PC-9 (cell line): ENCODE measurements at regions not wholly inside any gene's neighbourhood (a gene's known extent, or its start where the extent isn't known, plus 50 kb on each side); places are given as distances from the start of the nearest gene placed in this dataset.

Source experiments
- BruUV-seq: library from RNA; stranded (reverse); fragments of 400-500 nt; replicated peaks from 2 replicates; lab custom pipeline; 2021; lab: Mats Ljungman, UMichigan
- CTCF ChIA-PET: fragments of 300-600 bp; sonication (Branson Sonifier 250); formaldehyde crosslinking; loops from one replicate; lab custom pipeline; 2022; ENCODE audit warnings: antibody characterized with exemption; lab: Charles Lee
- POLR2A ChIA-PET: fragments of 300-600 bp; sonication (Branson Sonifier 250); formaldehyde crosslinking; loops from one replicate; lab custom pipeline; 2022; ENCODE audit warnings: antibody characterized with exemption; ENCODE audit not compliant: unreplicated experiment; lab: Charles Lee
- DNase-seq, 2 experiments: peaks; one replicate each; pipeline versions ENCODE4 v3.0.0 to v3.0.0-alpha.2; 2015 to 2022; ENCODE audit warnings: mixed read lengths in 1 of 2
- H2AFZ ChIP-seq: fragments of 200-600 bp; sonication (generic); 2 replicates; pipeline ENCODE4 v1.8.1; 2017; ENCODE audit warnings: antibody characterized with exemption
- H3F3A ChIP-seq: fragments of 200-600 bp; sonication (generic); 2 replicates; pipeline ENCODE4 v1.8.1; 2017; ENCODE audit warnings: antibody characterized with exemption, mild to moderate bottlenecking, low read depth; ENCODE audit not compliant: insufficient read depth
- H3K27ac ChIP-seq: fragments of 200-600 bp; sonication (generic); 2 replicates; pipeline ENCODE4 v1.6.1; 2016; ENCODE audit warnings: mixed run types
- H3K27me3 ChIP-seq: fragments of 200-600 bp; sonication (generic); 2 replicates; pipeline ENCODE4 v1.6.1; 2016; ENCODE audit warnings: low read depth, mixed run types; ENCODE audit not compliant: insufficient read depth
- H3K36me3 ChIP-seq: fragments of 200-600 bp; sonication (generic); 2 replicates; pipeline ENCODE4 v1.6.1; 2016; ENCODE audit warnings: low read depth, mixed run types
- H3K4me1 ChIP-seq: fragments of 200-600 bp; sonication (generic); replicated peaks from 2 replicates; pipeline ENCODE4 v1.6.1; 2016; ENCODE audit warnings: mixed run types; ENCODE audit not compliant: insufficient read depth
- H3K4me2 ChIP-seq: fragments of 200-600 bp; sonication (generic); 2 replicates; pipeline ENCODE4 v1.6.1; 2017; ENCODE audit warnings: mixed run types
- H3K4me3 ChIP-seq: fragments of 200-600 bp; sonication (generic); 2 replicates; pipeline ENCODE4 v1.6.1; 2016; ENCODE audit warnings: mixed run types
- H3K79me2 ChIP-seq: fragments of 200-600 bp; sonication (generic); 2 replicates; pipeline ENCODE4 v1.6.1; 2017; ENCODE audit warnings: low read depth, mixed run types
- H3K9me2 ChIP-seq: fragments of 200-600 bp; sonication (generic); 2 replicates; pipeline ENCODE4 v1.8.1; 2017; ENCODE audit warnings: mild to moderate bottlenecking; ENCODE audit not compliant: insufficient read depth
- H3K9me3 ChIP-seq: fragments of 200-600 bp; sonication (generic); 2 replicates; pipeline ENCODE4 v1.8.1; 2016; ENCODE audit warnings: low read depth; ENCODE audit not compliant: insufficient read depth
- H4K20me1 ChIP-seq: fragments of 200-600 bp; sonication (generic); 2 replicates; pipeline ENCODE4 v1.8.1; 2017; ENCODE audit not compliant: insufficient read depth
- EZH2 ChIP-seq: fragments of 200-600 bp; sonication (generic); IDR thresholded peaks from 2 replicates; pipeline ENCODE4 v1.8.0; 2017; ENCODE audit warnings: antibody characterized with exemption, low read depth
- intact Hi-C: fragments of 100-400 bp; cut with micrococcal nuclease; formaldehyde crosslinking; loops from one replicate; pipeline ENCODE4 v1.10.0; 2022; ENCODE audit not compliant: unreplicated experiment
- TF ChIP-seq, protein P1 (sequence below): fragments of 200-600 bp; sonication (generic); conservative IDR thresholded peaks from 2 replicates; pipeline ENCODE4 v1.6.1; 2017; ENCODE audit warnings: mixed run types, antibody characterized with exemption, mild to moderate bottlenecking, moderate library complexity

DNA sequence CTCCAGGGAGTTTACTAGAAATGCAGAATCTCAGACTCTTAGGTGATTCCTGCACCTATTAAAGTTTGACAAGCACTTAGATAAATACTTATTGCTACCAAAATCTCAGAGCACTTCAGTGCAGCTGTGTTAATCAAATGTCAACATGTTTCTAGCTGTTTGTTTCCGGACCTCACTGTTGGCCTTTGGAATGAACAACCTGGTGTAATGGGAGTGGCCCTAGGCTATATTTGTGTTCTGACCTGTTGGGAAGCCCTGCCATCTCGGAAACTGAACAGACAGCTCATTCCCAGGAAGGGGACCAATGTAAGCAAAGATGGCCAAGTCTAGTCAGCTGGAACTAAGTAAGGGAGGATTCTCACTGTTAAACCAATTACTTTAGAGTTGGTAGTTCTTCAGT lies 145.0 kb upstream of the SLC28A3 start:
- Histone ChIP-seq H3K27ac (no peak overlapping the region), H3K79me2 (no peaks in the 10 kb centered on the region), H3K4me3 (no peak overlapping the region), H3K4me2 (no peak overlapping the region), H3K9me3 (no peaks in the 10 kb centered on the region), H4K20me1 (no peaks in the 10 kb centered on the region), H3F3A (no peaks in the 10 kb centered on the region), H2AFZ (no peak overlapping the region), H3K9me2 (no peaks in the 10 kb centered on the region), H3K4me1 (no peaks in the 10 kb centered on the region), H3K36me3 (no peaks in the 10 kb centered on the region), H3K27me3 (peaks cover 15% of the 10 kb centered on the region; the same call in 1 of the 2 replicates)
- CTCF ChIA-PET = no interaction called here
- POLR2A ChIA-PET = no interaction called here
- no peak for DNase-seq
- intact Hi-C loops = no loop called here
- TF ChIP-seq, protein P1, sequence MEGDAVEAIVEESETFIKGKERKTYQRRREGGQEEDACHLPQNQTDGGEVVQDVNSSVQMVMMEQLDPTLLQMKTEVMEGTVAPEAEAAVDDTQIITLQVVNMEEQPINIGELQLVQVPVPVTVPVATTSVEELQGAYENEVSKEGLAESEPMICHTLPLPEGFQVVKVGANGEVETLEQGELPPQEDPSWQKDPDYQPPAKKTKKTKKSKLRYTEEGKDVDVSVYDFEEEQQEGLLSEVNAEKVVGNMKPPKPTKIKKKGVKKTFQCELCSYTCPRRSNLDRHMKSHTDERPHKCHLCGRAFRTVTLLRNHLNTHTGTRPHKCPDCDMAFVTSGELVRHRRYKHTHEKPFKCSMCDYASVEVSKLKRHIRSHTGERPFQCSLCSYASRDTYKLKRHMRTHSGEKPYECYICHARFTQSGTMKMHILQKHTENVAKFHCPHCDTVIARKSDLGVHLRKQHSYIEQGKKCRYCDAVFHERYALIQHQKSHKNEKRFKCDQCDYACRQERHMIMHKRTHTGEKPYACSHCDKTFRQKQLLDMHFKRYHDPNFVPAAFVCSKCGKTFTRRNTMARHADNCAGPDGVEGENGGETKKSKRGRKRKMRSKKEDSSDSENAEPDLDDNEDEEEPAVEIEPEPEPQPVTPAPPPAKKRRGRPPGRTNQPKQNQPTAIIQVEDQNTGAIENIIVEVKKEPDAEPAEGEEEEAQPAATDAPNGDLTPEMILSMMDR = no peak
- TF ChIP-seq EZH2 = no peak
- no TSS peak for BruUV-seq

DNA sequence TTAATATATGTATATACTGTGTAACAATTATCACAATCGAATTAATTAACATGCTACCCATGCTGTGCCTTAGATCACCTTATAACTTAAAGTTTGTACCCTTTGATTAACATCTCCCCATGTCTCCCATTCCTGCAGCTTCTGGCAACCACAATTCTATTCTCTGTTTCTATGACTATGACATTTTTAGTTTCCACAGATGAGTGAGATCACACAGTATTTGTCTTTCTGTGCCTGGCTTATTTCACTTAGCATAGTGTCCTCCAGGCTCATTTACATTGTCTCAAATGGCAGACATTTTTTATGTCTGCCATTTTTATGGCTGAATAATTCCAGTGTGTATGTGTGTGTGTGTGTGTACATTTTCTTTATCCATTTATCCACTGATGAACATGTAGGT lies 146.1 kb upstream of the SLC28A3 start:
- ChIA-PET CTCF (no interaction called here), POLR2A (no interaction called here)
- Histone ChIP-seq H3F3A (no peaks in the 10 kb centered on the region), H3K4me3 (no peak overlapping the region), H2AFZ (no peak overlapping the region), H3K79me2 (no peaks in the 10 kb centered on the region), H3K4me1 (no peaks in the 10 kb centered on the region), H3K9me3 (no peaks in the 10 kb centered on the region), H4K20me1 (no peaks in the 10 kb centered on the region), H3K27me3 (peaks cover 6% of the 10 kb centered on the region; the same call in 1 of the 2 replicates), H3K36me3 (no peaks in the 10 kb centered on the region), H3K27ac (no peak overlapping the region), H3K9me2 (no peaks in the 10 kb centered on the region), H3K4me2 (no peak overlapping the region)
- intact Hi-C loops = no loop called here
- no TSS peak for BruUV-seq
- TF ChIP-seq, protein P1 = no peak
- no peak for TF ChIP-seq EZH2
- DNase-seq = no peak

DNA sequence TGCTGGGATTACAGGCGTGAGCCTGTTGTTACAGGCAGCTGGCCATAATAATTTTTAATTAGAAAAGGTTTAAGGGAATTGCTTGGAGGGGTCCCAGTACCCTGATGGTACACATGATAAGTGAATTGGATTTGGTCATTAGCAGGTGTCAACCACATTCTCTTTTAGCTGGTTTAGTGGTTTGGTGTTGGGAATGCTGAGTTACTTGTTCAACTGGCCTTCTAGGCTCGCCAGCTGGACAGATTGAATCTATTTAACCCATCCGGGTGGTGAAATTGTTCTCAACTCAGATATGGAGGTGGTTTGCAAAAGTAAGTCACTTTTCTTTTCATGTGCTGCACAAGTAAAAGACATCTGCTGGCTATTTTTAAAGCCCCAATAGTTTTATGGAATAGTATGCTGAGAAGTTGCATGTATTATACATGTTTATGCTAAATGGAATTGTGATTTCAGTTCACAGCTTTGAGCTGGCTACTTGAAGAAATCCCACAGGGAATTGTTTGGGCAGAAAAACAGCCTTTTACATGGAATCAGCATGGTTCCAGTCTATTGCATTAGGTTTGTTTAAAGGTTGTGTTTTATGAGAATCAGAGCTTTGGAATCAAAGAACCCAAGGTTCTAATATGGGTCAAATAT lies 149.8 kb upstream of the SLC28A3 start:
- no peaks in the 10 kb centered on the region for H3K79me2 ChIP-seq
- POLR2A ChIA-PET = no interaction called here
- no peaks in the 10 kb centered on the region for H3K9me3 ChIP-seq
- CTCF ChIA-PET = no interaction called here
- H3K36me3 ChIP-seq = no peaks in the 10 kb centered on the region
- no peaks in the 10 kb centered on the region for H3K9me2 ChIP-seq
- H3K4me3 ChIP-seq = no peak overlapping the region
- DNase-seq = no peak
- intact Hi-C loops = no loop called here
- no peaks in the 10 kb centered on the region for H3F3A ChIP-seq
- H2AFZ ChIP-seq = no peak overlapping the region
- peaks cover 3% of the 10 kb centered on the region for H3K27me3 ChIP-seq
- H3K4me2 ChIP-seq = no peak overlapping the region
- no peak for TF ChIP-seq EZH2
- TF ChIP-seq, protein P1 = no peak
- no peaks in the 10 kb centered on the region for H3K4me1 ChIP-seq
- H3K27ac ChIP-seq = no peak overlapping the region
- no TSS peak for BruUV-seq
- H4K20me1 ChIP-seq = no peaks in the 10 kb centered on the region
